NCI-H526 (cell line): ENCODE measurements at regions not wholly inside any gene's neighbourhood (a gene's known extent, or its start where the extent isn't known, plus 50 kb on each side); places are given as distances from the start of the nearest gene placed in this dataset.
"Not testable (repeated sequence)": the region's sequence is repeated elsewhere in the genome, so short reads cannot be mapped to it uniquely, and the experiment has no call there.

Source experiments
- DNase-seq, 2 experiments: peaks; one replicate each; lab custom pipeline; 2025; lab: John Stamatoyannopoulos, UW

DNA sequence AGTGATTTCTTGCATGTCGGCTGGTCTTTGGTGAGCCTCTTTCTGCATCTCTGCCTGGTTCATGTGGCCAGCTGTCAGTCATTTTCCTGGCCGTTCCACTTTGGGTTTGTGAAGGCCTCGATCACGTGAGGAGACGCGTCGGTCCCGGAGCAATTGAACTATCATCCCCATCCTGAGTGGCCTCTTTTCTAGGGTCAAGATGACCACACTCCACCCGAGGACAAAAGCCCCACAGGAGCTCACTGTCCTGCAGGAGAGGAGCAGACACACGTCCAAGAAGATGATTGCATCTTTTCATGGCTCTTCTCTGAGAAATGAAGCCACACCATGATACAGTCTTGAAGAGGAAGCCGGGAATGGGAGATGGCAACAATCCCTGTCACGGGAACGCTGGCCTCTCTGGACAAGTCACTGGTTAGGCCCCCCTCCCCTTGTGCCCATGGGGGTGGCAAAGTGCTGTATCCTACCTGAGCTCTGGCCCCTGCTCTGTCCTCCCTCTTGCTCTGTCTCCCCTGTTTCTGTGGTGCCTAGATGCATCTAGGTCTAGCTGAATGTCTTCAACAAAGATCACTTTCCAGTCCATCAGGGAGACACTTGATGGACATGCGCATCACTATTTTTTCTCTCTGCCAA, 291.4 kb upstream of the ZNF337 start:
- not testable (repeated sequence) for DNase-seq

GRCh38 chr20:25987073-25987927, 290.6 kb upstream of the ZNF337 start:
- DNase-seq: peak; percentile 34 to 84

- DNase-seq: no peak
Observed at GRCh38 chr20:25985597-25985996, 288.9 kb upstream of the ZNF337 start.

DNA sequence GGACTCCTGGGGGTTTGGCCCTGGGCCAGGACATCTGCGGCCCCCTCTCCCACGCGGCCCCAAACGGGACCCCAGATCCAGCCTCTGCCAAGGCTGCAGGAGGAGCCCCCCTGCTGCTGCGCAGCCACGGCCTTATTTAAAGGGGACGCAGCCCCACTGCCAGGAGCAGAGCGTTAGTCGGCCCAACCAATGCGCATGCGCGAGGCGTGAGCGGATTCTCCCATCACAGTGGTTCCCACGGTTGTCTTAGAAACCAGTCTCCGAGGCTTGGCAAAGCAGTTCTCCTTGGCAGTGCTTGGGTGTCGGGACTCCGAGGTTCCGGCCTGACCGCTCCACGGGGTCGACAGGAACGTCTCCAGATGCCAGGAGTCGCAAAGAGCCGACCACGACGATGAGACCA, 288.3 kb upstream of the ZNF337 start:
- peak; percentile 56 to 76 for DNase-seq

GRCh38 chr20:25982701-25983100, 286.0 kb upstream of the ZNF337 start:
- not testable (repeated sequence) for DNase-seq

DNA sequence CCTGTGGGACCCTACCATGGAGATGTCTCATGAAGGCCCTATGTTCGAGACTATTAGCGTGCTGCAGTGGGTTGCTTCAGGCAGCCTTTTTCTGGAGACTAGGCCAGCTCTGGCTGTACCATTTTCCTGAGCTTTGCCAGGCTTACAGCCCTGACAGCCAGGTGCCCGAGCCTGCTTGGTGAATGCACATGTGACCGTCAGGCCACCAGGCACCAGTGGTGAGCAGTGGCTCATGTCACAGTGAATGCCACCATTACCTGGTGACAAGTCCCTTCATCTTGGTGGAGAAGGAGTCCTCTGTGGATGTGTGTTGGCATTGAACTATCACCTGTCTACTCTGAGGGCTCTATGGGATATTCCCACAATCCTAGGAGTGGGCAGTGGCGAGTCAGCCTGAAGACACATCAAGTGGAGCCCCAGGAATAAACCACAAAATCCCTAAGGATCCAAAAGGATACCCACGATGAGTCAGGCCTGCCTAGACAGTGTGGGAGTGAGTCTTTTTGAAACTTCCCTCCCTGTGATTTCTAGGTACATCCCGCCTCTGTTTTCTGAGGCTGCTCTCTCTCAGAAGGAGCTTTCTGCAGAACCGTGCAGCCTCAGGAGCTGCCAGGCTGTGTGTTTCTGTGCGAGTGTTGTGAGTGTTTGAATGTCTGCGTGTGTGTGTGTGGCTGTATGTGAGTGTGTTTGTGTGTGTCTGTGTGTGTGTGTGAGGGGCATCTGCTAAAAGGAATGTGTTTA, 282.0 kb upstream of the ZNF337 start:
- not testable (repeated sequence) for DNase-seq

DNA sequence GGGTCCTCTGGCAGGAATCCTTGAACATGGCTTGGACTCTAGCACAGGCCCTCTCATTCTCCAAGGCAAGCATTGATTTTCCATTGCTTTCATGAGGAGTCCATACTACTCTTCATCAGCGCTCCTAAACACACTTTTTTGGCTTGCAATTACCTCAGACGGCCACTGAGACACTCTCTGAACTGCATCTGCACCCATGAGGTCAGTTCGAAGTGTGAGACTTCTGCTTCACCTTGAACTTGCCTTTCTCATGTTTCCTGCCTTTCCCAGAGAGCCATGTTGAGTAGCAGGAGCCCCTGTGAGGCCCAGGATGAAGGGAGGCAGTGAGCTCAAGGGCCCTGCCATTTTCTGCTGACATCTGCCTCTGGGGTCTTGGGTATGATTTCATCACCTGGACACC, 279.2 kb upstream of the ZNF337 start:
- not testable (repeated sequence) for DNase-seq

GRCh38 chr20:25965203-25965602, 268.6 kb upstream of the ZNF337 start:
- not testable (repeated sequence) for DNase-seq

- not testable (repeated sequence) for DNase-seq
Observed at GRCh38 chr20:25953876-25954275, 257.2 kb upstream of the ZNF337 start.

- not testable (repeated sequence) for DNase-seq
Observed at GRCh38 chr20:25935230-25935629, 238.6 kb upstream of the ZNF337 start.

DNA sequence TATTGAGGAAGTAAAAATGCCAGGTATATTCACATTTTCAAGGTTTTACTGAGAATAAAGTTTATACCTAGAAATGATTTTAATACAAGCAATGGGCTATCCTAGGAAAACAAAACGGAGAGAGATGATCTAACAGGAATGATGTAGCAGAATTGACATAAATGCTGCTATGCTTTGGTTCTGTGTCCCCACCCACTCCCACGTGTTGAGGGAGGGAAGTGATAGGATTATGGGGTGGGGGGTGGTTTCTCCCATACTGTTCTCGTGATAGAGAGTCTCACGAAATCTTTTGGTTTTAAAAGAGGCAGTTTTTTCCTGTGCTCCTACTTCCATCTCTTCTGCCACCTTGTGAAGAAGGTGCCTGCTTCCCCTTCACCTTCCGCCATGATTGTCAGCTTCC, 236.2 kb upstream of the ZNF337 start:
- not testable (repeated sequence) for DNase-seq

DNA sequence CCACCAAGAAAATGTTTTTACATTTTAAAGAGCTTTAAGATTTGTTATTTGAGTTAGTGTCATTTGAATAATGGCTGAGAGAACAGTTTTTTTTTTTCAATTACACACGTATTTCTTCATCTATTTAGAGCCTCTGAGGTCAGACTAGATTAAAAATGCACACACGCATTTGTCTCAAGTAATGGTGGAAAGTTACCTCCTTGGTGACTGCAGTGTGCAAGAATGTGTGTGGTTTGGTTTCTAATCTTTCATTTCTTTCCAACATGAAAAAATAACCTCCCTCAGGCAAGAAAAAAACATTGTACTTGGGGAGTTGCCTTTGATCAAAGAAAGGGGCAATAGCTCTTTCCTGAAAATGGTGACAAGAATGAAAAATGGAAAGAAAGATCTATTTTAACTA, 235.5 kb upstream of the ZNF337 start:
- not testable (repeated sequence) for DNase-seq

DNA sequence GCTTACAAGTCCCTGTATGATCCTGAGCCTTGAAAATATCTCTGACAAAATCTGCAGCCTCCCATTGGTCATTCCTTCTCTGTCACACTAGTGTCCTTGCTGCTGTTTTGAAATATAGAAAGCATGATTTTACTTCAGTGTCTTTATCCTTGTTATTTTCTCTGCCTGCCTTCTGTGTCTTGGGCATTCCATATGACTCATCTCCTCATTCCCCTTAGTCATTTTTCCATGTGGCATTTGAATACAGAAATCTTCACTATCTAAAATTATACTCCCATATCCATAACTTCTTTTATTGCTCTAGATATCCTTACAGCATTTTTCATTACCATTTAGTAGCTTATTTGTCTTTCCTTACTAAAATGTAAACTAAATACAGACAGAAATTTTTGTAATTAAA, 205.7 kb upstream of the ZNF337 start:
- DNase-seq: not testable (repeated sequence)

DNA sequence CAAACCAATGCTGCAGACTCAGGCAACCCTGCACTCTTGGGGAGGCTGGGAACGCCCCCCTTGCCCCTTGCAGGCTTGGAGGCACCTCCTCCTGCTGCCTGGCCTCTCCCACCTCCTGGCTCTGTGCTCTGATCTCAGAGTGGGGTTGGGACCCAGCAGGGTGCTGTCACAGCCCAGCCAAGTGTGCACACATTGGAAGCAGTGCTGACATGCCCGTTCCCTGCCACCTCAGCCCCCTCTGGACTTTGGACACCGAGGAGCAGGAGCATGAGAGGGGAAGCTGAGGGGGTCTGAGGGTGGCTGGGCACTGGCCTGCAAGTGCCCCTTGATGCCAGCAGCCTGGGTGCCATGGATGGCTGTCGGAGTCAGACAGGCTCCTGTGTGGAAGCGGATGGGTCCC, 202.0 kb upstream of the ZNF337 start:
- DNase-seq: not testable (repeated sequence)

DNA sequence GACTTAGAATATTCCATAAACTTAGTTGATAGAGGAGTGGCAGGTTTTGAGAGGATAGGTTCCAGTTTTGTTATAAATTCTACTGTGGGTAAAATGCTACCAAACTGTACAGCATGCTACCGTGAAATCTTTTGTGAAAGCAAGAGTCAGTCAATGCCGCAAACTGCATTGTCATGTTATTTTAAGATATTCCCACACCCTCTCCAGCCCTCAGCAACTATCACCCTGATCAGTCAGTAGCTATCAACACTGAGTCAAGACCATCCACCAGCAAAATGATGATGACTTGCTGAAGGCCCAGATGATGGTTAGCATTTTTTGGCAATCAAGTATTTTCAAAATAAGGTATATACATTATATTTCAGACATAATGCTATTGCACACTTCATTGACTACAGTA, 182.4 kb upstream of the ZNF337 start:
- DNase-seq: not testable (repeated sequence)

GRCh38 chr20:25868650-25868979, 172.0 kb upstream of the ZNF337 start:
- not testable (repeated sequence) for DNase-seq

DNA sequence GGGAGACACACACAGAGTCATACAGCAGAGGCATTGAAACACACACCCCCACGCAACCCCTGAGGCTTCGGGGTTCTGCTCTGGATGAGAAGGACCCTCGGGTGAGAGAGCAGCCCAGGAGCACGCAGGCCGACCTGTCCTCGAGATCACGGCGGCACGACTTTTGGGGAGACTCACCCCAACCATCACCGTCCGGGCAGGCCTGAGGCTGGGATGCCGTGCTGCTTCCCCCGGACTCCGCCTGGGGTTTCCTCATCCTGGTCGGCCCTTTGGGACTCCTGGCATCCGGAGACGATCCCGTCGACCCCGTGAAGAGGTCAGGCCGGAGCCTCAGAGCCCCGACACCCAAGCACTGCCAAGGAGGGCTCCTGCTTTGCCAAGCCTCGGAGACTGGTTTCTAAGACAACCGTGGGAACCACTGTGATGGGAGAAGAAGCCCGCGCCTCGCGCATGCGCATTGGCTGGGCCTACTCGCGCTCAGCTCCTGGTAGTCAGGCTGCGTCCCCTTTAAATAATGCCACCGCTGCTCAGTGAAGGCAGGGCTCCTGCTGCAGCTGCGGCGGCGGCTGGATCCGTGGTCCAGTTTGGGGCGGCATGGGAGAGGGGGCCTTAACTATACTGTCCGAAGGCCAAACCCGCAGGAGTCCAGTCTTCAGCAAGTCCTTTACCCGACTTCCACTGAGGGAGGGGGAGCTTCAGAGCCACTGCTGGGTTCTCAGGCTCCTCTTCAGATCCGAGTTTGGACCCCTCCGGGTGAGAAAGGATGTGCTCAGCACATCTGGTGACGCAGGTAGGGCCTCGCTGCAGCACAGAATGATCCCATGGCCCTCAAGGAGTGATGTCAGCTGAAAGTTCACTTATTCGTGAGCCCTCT, 171.4 kb upstream of the ZNF337 start:
- peak; percentile 56 to 89 for DNase-seq

DNA sequence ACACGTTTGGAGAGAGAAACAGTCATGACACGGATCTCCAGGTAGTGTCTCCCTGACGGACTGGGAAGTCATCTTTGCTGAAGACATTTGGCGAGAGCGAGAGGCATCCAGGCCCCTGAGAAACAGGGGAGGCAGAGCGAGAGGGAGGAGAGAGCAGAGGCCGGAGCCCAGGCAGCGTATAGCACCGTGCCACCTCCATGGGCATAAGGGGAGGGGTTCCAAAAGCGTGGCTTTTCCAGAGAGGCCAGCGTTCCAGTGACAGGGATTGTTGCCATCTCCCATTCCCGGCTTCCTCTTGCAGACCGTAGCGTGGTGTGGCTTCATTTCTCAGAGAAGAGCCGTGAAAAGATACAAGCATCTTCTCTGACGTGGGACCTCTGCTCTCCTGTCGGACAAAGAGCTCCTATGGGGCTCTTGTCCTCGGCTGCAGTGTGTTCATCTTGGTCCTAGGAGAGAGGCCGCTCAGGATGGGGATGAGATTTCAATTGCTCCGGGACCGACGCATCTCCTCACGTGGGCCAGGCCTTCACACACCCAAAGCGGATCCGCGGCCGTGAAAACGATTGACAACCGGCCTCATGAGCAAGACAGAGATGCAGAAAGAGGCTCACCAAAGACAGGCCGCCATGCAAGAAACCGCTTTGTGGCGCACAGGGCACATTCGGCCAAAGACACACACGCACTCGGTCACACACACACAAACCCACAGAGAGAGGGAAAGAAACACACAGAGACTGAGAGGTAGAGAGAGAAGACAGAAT, 170.5 kb upstream of the ZNF337 start:
- not testable (repeated sequence) for DNase-seq

GRCh38 chr20:25865715-25866656, 169.3 kb upstream of the ZNF337 start:
- DNase-seq: peak; percentile 73 to 92
